ENCODE measurements at regions not wholly inside any gene's neighbourhood (a gene's known extent, or its start where the extent isn't known, plus 50 kb on each side); places are given as distances from the start of the nearest gene placed in this dataset.

GRCh38 chr1:4087530-4088420, 187.7 kb upstream of the C1orf174 start:
- no peak for DNase-seq (ENCODE audit: low read depth)

- DNase-seq (ENCODE audit: low read depth) = no peak
These were observed 188.6 kb upstream of the C1orf174 start for GRCh38 chr1:4088676-4089075.

GRCh38 chr1:4089421-4090175, 189.5 kb upstream of the C1orf174 start:
- no peak for DNase-seq (ENCODE audit: low read depth)

GRCh38 chr1:4090556-4090955, 190.5 kb upstream of the C1orf174 start:
- no peak for DNase-seq (ENCODE audit: low read depth)

GRCh38 chr1:4090976-4091660, 191.0 kb upstream of the C1orf174 start:
- DNase-seq (ENCODE audit: low read depth) = no peak

GRCh38 chr1:4091996-4092395, 191.9 kb upstream of the C1orf174 start:
- no peak for DNase-seq (ENCODE audit: low read depth)

GRCh38 chr1:4093856-4094565, 193.9 kb upstream of the C1orf174 start:
- DNase-seq (ENCODE audit: low read depth) = no peak

GRCh38 chr1:4095433-4095971, 195.4 kb upstream of the C1orf174 start:
- DNase-seq (ENCODE audit: low read depth) = no peak

GRCh38 chr1:4101459-4102161, 201.5 kb upstream of the C1orf174 start:
- DNase-seq (ENCODE audit: low read depth) = no peak

GRCh38 chr1:4105300-4105880, 205.3 kb upstream of the C1orf174 start:
- DNase-seq (ENCODE audit: low read depth) = no peak

- no peak for DNase-seq (ENCODE audit: low read depth)
These were observed 206.7 kb upstream of the C1orf174 start for GRCh38 chr1:4106731-4107130.

GRCh38 chr1:4107291-4107690, 207.2 kb upstream of the C1orf174 start:
- no peak for DNase-seq (ENCODE audit: low read depth)

GRCh38 chr1:4108331-4108730, 208.3 kb upstream of the C1orf174 start:
- DNase-seq (ENCODE audit: low read depth) = no peak

GRCh38 chr1:4108758-4109627, 208.9 kb upstream of the C1orf174 start:
- no peak for DNase-seq (ENCODE audit: low read depth)

GRCh38 chr1:4109628-4109940, 209.5 kb upstream of the C1orf174 start:
- no peak for DNase-seq (ENCODE audit: low read depth)

GRCh38 chr1:4110888-4111287, 210.8 kb upstream of the C1orf174 start:
- no peak for DNase-seq (ENCODE audit: low read depth)

GRCh38 chr1:4113897-4114296, 213.8 kb upstream of the C1orf174 start:
- no peak for DNase-seq (ENCODE audit: low read depth)

GRCh38 chr1:4115191-4115900, 215.3 kb upstream of the C1orf174 start:
- DNase-seq (ENCODE audit: low read depth) = no peak

GRCh38 chr1:4117196-4117595, 217.1 kb upstream of the C1orf174 start:
- DNase-seq (ENCODE audit: low read depth) = no peak

Data from renal cortical epithelial cell (primary cell).